ENCODE measurements at regions not wholly inside any gene's neighbourhood (a gene's known extent, or its start where the extent isn't known, plus 50 kb on each side); places are given as distances from the start of the nearest gene placed in this dataset.

GRCh38 chr10:33626798-33627466 lies 292.5 kb upstream of the NRP1 start:
- no peak overlapping the region for H2AK5ac ChIP-seq (ENCODE audit: insufficient read length, low read length)
- H3K79me2 ChIP-seq (ENCODE audit: insufficient read depth, low read length): no peaks in the 10 kb centered on the region
- Mint-ChIP-seq H3K27me3 (ENCODE audit: low read depth) (peaks cover 4% of the 10 kb centered on the region), H3K9me3 (no peaks in the 10 kb centered on the region), H3K36me3 (ENCODE audit: insufficient read depth in 1 of 3, low read depth in 3 of 3) (no peaks in the 10 kb centered on the region), H3K4me1 (no peaks in the 10 kb centered on the region), H3K27ac (no peak overlapping the region), H3K4me3 (no peak overlapping the region)
- no peak overlapping the region for H2BK20ac ChIP-seq (ENCODE audit: low read depth, low read length, poor library complexity, severe bottlenecking)
- WGBS (ENCODE audit: extremely low coverage, insufficient read length, low lambda C conversion rate): no CpG with 5 or more reads among the region's 3 CpGs
- no peak overlapping the region for H2BK120ac ChIP-seq (ENCODE audit: low read depth, low read length, poor library complexity, severe bottlenecking)
- H3K79me1 ChIP-seq (ENCODE audit: insufficient read depth, low read depth, low read length, poor library complexity, severe bottlenecking): no peaks in the 10 kb centered on the region
- no peak for DNase-seq
- no peaks in the 10 kb centered on the region for H4K20me1 ChIP-seq (ENCODE audit: control insufficient read depth, insufficient read depth, insufficient read length)
- no peaks in the 10 kb centered on the region for H3K9me3 ChIP-seq (ENCODE audit: control insufficient read depth, low read depth, low read length)
- no peak overlapping the region for H4K91ac ChIP-seq (ENCODE audit: insufficient read length, low read depth, low read length)
- H3K23ac ChIP-seq (ENCODE audit: insufficient read length, low read depth, low read length): no peak overlapping the region
- H3K4ac ChIP-seq (ENCODE audit: low read depth, low read length): no peak overlapping the region
- no peaks in the 10 kb centered on the region for H3K27me3 ChIP-seq (ENCODE audit: insufficient read depth, low read length)
- no peaks in the 10 kb centered on the region for H3K4me1 ChIP-seq (ENCODE audit: insufficient read depth, low read length)
- no peak overlapping the region for H3K18ac ChIP-seq (ENCODE audit: insufficient read length, low read depth, low read length)
- H3K4me2 ChIP-seq (ENCODE audit: insufficient read depth, insufficient read length, low read length): no peak overlapping the region
- no peak overlapping the region for H3K9ac ChIP-seq (ENCODE audit: extremely low read depth, insufficient read length, low read length)
- no peak for TF ChIP-seq CTCF (conservative IDR thresholded peaks at IDR 0.05)
- H2BK12ac ChIP-seq (ENCODE audit: insufficient read length, low read depth, low read length): no peak overlapping the region
- no peak overlapping the region for H3K56ac ChIP-seq (ENCODE audit: insufficient read length, low read depth, low read length)
- no peak overlapping the region for H3T11ph ChIP-seq (ENCODE audit: low read length)
- H2BK5ac ChIP-seq (ENCODE audit: insufficient read length, low read length): no peak overlapping the region
- H2BK15ac ChIP-seq (ENCODE audit: low read depth, low read length): no peak overlapping the region
- H4K8ac ChIP-seq (replicated peaks; ENCODE audit: insufficient read length, low read depth, low read length): no peak overlapping the region
- no peak overlapping the region for H3K14ac ChIP-seq (ENCODE audit: insufficient read depth, low read length)
- no peaks in the 10 kb centered on the region for H3K23me2 ChIP-seq (ENCODE audit: insufficient read length, low read depth, low read length, poor library complexity, severe bottlenecking)
- no peak overlapping the region for H3K27ac ChIP-seq (ENCODE audit: insufficient read length, low read depth, low read length)
- H4K5ac ChIP-seq (ENCODE audit: insufficient read length, low read depth, low read length): no peak overlapping the region
- H2AFZ ChIP-seq (ENCODE audit: low read length): no peak overlapping the region

All from H9 (cell line).